ENCODE measurements at regions not wholly inside any gene's neighbourhood (a gene's known extent, or its start where the extent isn't known, plus 50 kb on each side); places are given as distances from the start of the nearest gene placed in this dataset.

DNA sequence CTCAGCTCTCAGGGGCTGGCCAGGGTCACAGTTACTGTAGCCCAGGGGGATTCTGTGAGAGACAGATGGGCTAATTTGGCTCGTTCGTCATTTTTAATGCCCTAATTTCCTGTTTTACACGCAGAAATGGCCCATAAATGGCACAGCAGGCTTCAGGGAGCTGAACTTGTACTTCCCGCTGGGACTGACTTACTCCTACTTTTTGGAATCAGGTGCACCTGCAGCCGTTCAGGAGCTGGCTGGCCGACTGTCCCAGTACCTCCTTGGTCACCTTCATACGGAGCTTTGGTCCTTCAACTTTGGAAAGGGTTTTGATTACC lies 62.4 kb upstream of the URI1 start:
- Histone ChIP-seq H3K9ac (no peak overlapping the region), H3K27ac (no peak overlapping the region), H3K4me3 (IDR thresholded peaks at IDR 0.05; ENCODE audit: insufficient read depth, low read depth, low read length) (no peak overlapping the region), H2AFZ (ENCODE audit: low read depth) (no peak overlapping the region), H3K4me2 (no peak overlapping the region), H3K79me2 (ENCODE audit: insufficient read depth, low read depth) (no peaks in the 10 kb centered on the region), H4K20me1 (ENCODE audit: insufficient read depth) (no peaks in the 10 kb centered on the region), H3K27me3 (ENCODE audit: insufficient read depth, low read depth) (no peaks in the 10 kb centered on the region), H3K4me1 (ENCODE audit: low read depth, poor library complexity, severe bottlenecking) (no peaks in the 10 kb centered on the region), H3K36me3 (ENCODE audit: insufficient read depth) (no peaks in the 10 kb centered on the region)
- TF ChIP-seq, protein P1, sequence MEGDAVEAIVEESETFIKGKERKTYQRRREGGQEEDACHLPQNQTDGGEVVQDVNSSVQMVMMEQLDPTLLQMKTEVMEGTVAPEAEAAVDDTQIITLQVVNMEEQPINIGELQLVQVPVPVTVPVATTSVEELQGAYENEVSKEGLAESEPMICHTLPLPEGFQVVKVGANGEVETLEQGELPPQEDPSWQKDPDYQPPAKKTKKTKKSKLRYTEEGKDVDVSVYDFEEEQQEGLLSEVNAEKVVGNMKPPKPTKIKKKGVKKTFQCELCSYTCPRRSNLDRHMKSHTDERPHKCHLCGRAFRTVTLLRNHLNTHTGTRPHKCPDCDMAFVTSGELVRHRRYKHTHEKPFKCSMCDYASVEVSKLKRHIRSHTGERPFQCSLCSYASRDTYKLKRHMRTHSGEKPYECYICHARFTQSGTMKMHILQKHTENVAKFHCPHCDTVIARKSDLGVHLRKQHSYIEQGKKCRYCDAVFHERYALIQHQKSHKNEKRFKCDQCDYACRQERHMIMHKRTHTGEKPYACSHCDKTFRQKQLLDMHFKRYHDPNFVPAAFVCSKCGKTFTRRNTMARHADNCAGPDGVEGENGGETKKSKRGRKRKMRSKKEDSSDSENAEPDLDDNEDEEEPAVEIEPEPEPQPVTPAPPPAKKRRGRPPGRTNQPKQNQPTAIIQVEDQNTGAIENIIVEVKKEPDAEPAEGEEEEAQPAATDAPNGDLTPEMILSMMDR (conservative IDR thresholded peaks at IDR 0.05; ENCODE audit: low read depth, low read length): no peak

DNA sequence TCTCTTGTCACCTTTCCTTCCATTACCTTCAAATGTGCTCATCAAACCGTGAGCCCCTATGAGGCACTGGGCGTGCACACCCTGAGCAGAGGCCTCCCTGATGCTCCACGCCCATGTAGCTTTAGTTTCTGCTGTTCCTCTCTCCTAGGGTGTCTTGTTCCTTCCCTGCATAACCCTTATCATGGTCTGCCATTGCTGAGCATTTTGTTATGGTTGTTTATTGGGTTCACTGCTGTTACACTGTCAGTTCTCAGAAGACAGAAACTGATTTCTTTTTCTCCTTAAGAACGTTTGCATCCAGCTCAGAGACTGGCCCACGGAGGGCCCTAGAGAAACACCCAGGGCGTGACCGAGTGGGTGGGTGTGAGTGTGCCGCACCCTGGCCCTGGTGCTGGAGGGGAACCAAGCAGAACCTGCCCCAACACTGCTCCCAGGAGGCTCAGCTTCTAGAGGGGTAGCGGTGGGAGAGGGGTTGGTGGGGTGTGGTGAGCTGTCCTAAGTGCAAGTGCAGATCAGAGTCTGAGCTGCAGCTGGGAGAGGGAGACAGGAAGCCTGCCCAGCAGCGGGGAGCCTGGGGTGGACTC lies 61.4 kb upstream of the URI1 start:
- Histone ChIP-seq H4K20me1 (ENCODE audit: insufficient read depth) (no peaks in the 10 kb centered on the region), H2AFZ (ENCODE audit: low read depth) (no peak overlapping the region; the same call in 1 of the 2 replicates), H3K79me2 (ENCODE audit: insufficient read depth, low read depth) (no peaks in the 10 kb centered on the region), H3K27me3 (ENCODE audit: insufficient read depth, low read depth) (no peaks in the 10 kb centered on the region), H3K4me1 (ENCODE audit: low read depth, poor library complexity, severe bottlenecking) (no peaks in the 10 kb centered on the region), H3K27ac (no peak overlapping the region), H3K9ac (no peak overlapping the region), H3K4me2 (no peak overlapping the region), H3K36me3 (ENCODE audit: insufficient read depth) (no peaks in the 10 kb centered on the region), H3K4me3 (IDR thresholded peaks at IDR 0.05; ENCODE audit: insufficient read depth, low read depth, low read length) (no peak overlapping the region)
- TF ChIP-seq, protein P1 (conservative IDR thresholded peaks at IDR 0.05; ENCODE audit: low read depth, low read length): no peak

DNA sequence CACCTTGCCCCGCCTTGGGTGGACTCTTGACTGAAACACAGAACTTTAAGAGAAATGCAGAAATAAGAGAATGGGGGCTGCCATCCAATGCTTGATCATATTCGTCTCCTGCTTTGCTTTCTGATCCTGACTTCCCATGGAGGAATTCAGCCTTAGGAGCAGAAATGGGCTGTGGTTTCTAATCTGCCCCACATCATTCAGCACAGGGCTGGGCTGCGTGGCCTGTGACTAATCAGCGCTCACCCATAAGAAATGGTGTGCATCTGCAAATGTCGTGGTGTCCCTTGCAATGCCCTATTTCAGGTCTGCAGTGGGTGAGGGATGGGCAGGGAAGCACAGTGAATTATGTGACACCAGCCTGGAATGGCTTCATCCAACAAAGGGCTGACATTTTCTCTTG lies 60.7 kb upstream of the URI1 start:
- Histone ChIP-seq H3K4me3 (IDR thresholded peaks at IDR 0.05; ENCODE audit: insufficient read depth, low read depth, low read length) (no peak overlapping the region), H2AFZ (ENCODE audit: low read depth) (no peak overlapping the region), H3K9ac (no peak overlapping the region), H3K27me3 (ENCODE audit: insufficient read depth, low read depth) (no peaks in the 10 kb centered on the region), H3K36me3 (ENCODE audit: insufficient read depth) (no peaks in the 10 kb centered on the region), H3K27ac (no peak overlapping the region), H4K20me1 (ENCODE audit: insufficient read depth) (no peaks in the 10 kb centered on the region), H3K4me2 (no peak overlapping the region), H3K79me2 (ENCODE audit: insufficient read depth, low read depth) (no peaks in the 10 kb centered on the region), H3K4me1 (ENCODE audit: low read depth, poor library complexity, severe bottlenecking) (no peaks in the 10 kb centered on the region)
- TF ChIP-seq, protein P1 (conservative IDR thresholded peaks at IDR 0.05; ENCODE audit: low read depth, low read length): no peak

DNA sequence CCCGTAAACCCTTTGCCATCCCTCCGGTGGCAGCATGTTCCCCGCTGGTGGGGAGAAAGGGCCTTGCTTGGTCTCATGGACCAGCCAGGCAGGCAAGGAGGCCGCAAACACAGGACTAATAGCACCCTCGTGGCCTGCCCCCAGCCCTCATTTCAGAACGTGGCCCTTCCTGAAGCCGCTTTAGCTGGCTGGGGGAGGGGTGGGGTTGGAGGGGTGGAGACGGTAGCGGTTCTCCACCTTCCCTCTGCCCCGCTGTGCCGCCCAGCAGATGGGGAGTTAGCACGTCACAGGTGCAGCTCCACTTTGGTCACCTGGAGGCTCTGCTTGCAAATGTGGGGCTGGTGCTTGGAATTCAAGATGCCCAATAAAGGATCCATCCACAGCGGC lies 59.3 kb upstream of the URI1 start:
- H3K79me2 ChIP-seq (ENCODE audit: insufficient read depth, low read depth): no peaks in the 10 kb centered on the region
- H2AFZ ChIP-seq (ENCODE audit: low read depth): no peak overlapping the region
- TF ChIP-seq, protein P1 (conservative IDR thresholded peaks at IDR 0.05; ENCODE audit: low read depth, low read length): no peak

More for the DNA sequence above, 59.3 kb upstream of the URI1 start:
- no peaks in the 10 kb centered on the region for H3K4me1 ChIP-seq (ENCODE audit: low read depth, poor library complexity, severe bottlenecking)
- no peak overlapping the region for H3K4me3 ChIP-seq (IDR thresholded peaks at IDR 0.05; ENCODE audit: insufficient read depth, low read depth, low read length)
- no peak overlapping the region for H3K27ac ChIP-seq
- no peaks in the 10 kb centered on the region for H3K27me3 ChIP-seq (ENCODE audit: insufficient read depth, low read depth)
- no peaks in the 10 kb centered on the region for H4K20me1 ChIP-seq (ENCODE audit: insufficient read depth)
- no peak overlapping the region for H3K4me2 ChIP-seq
- H3K9ac ChIP-seq: no peak overlapping the region
- H3K36me3 ChIP-seq (ENCODE audit: insufficient read depth): no peaks in the 10 kb centered on the region
